GM18951 (cell line): ENCODE measurements at regions not wholly inside any gene's neighbourhood (a gene's known extent, or its start where the extent isn't known, plus 50 kb on each side); places are given as distances from the start of the nearest gene placed in this dataset.
"Not testable (repeated sequence)": the region's sequence is repeated elsewhere in the genome, so short reads cannot be mapped to it uniquely, and the experiment has no call there.

Experiments
- POLR2A ChIP-seq: IDR thresholded peaks from 4 replicates; pipeline ENCODE4 v1.6.1; 2011; ENCODE audit warnings: mild to moderate bottlenecking; ENCODE audit not compliant: insufficient read length, insufficient read depth; ENCODE audit errors: extremely low read depth
- in situ Hi-C: fragments of 300-500 bp; cut with MboI; formaldehyde crosslinking; loops from one replicate; pipeline ENCODE4 v1.12.0; 2022; ENCODE audit warnings: low sequenced_read_pairs, mixed read lengths, inconsistent platforms; ENCODE audit not compliant: unreplicated experiment

GRCh38 chr11:97060184-97060583, 670.4 kb downstream of the JRKL start:
- no peak for TF ChIP-seq POLR2A
- in situ Hi-C loops: no loop called here

GRCh38 chr11:97069160-97069559, 679.3 kb downstream of the JRKL start:
- no peak for TF ChIP-seq POLR2A
- in situ Hi-C loops: no loop called here

GRCh38 chr11:97072420-97072819, 682.6 kb downstream of the JRKL start:
- no peak for TF ChIP-seq POLR2A
- in situ Hi-C loops: no loop called here

DNA sequence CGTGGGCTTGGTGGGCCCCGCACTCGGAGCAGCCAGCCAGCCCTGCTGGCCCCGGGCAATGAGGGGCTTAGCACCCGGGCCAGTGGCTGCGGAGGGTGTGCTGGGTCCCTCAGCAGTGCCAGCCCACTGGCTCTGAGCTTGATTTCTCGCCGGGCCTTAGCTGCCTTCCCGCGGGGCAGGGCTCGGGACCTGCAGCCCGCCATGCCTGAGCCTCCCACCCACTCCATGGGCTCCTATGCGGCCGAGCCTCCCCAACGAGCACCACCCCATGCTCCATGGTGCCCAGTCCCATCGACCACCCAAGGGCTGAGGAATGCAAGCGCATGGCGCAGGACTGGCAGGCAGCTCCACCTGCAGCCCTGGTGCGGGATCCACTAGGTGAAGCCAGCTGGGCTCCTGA, 686.9 kb downstream of the JRKL start:
- in situ Hi-C loops: not testable (repeated sequence)

GRCh38 chr11:97078443-97078842, 688.6 kb downstream of the JRKL start:
- TF ChIP-seq POLR2A: no peak
- in situ Hi-C loops: no loop called here

DNA sequence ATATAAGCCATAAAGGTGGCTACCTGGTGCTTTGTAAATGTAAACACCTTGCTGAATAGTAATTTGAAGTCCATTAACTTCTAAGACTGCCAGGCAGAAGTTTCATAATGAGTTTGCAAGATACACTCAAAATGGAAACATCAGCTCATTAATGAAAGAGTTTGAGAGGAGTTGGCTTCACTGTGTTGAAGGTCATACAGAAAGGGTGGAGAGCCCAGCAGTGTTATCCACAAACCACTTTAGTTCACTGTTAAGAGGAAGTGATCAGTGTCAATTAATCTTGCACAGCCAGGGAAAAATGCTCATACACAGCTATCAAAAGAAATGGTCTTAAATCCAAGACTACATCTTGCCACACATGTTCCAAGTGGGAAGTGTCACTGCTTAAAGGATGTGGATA, 689.4 kb downstream of the JRKL start:
- no peak for TF ChIP-seq POLR2A
- in situ Hi-C loops: no loop called here

- no peak for TF ChIP-seq POLR2A
- in situ Hi-C loops: no loop called here
Measured at GRCh38 chr11:97087419-97087818, 697.6 kb downstream of the JRKL start.

- in situ Hi-C loops: no loop called here
- no peak for TF ChIP-seq POLR2A
Measured at GRCh38 chr11:97092823-97093222, 703.0 kb downstream of the JRKL start.

GRCh38 chr11:97102180-97102579, 712.4 kb downstream of the JRKL start:
- in situ Hi-C loops: not testable (repeated sequence)

DNA sequence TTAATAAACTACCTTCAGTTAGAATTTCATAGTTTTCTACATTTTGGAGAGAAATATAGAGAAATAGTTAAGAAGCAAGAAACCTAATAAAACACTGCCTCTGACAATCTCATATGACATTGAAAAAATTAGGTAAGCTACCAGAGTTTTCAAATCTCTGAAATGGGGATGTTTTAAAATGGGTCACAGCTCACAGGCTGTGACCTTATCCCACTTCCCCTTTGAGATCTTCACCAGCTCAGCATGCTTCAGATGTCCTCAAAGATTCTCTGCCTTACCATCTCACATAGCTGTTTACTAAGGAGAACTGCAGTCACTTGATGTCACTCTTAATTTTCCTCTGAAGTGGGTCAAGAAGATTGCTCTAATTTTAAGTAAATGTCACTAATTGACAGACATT, 717.8 kb downstream of the JRKL start:
- TF ChIP-seq POLR2A: no peak
- in situ Hi-C loops: no loop called here

- in situ Hi-C loops: no loop called here
- TF ChIP-seq POLR2A: no peak
Measured at GRCh38 chr11:97109078-97109477, 719.3 kb downstream of the JRKL start.

DNA sequence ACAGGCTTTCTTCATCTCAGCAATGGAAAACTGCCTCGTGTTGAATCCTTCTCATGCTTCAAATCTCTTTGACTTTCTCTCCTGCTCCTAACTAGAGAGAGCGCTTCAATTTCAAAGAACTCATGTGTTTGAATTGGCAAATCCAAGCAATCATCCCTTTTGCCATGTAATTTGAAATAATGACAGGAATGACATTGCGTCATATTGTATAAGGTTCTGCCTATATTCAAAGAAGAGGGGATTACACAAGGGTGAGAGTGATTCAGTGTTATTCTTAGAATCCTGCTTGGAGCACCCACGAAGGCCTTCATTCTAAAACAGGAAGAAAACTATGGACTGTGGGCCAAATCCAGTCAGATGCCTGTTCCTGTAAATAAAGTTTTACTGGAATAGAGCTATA, 720.6 kb downstream of the JRKL start:
- no peak for TF ChIP-seq POLR2A
- in situ Hi-C loops: no loop called here

DNA sequence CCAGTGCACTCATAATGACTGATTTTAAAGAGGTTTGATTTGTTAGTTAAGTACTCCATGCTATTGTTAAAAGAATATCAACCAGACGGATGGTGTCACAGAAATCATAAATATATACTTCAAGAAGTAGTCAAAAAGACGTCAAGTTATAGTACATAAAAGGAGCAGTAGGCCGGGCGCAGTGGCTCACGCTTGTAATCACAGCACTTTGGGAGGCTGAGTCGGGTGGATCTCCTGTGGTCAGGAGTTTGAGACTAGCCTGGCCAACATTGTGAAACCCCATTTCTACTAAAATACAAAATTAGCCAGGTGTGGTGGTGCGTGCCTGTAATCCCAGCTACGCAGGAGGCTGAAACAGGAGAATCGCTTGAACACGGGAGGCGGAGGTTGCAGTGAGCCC, 721.7 kb downstream of the JRKL start:
- in situ Hi-C loops: no loop called here
- no peak for TF ChIP-seq POLR2A

DNA sequence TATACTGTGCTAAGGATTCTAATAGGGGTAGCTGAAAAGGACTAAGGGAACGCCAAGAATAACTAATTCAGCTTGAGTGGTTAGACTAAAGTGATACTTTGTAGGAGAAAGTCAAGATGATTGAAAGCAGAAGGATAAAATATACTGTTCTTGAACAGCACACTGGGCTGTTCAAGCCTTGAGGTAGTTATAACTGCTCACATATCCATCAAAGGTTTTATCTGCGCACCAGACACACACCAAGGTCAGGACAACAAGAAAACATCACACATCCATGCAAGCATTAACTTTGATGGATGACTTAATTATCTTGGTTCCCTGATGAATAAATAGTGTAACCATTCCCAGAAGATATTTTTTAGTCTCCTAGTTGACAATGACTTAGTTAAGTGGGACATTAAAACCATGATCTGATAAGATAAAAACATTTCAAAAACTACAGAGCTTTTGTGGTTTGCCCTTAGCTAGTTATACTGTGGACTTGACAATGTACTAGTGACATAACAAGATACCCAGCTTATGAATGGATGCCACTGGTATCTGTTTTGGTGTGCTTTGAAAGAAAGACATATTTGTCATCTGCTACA, 728.9 kb downstream of the JRKL start:
- in situ Hi-C loops: no loop called here
- TF ChIP-seq POLR2A: no peak

DNA sequence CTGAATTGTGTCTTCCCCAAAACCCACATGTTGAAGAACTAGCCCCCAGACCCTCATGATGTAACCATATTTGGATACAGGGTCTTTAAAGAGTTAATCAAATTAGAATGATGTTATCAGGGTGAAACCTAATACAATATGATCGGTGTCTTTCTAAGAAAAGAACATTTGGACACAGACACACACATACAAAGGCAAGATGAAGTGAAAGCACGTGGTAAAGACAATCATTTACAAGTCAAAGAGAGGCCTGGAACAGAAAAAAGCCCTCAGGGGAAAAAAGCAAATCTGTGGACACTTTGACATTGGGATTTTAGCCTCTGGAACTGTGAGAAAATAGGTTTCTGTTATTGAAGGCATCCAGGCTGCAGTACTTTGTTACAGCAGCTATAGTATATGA, 733.4 kb downstream of the JRKL start:
- no peak for TF ChIP-seq POLR2A
- in situ Hi-C loops: no loop called here
